LNCAP (cell line): ENCODE measurements at regions not wholly inside any gene's neighbourhood (a gene's known extent, or its start where the extent isn't known, plus 50 kb on each side); places are given as distances from the start of the nearest gene placed in this dataset.

Experiments
- TF ChIP-seq, protein P1 (sequence below): fragments of 450-650 bp; IDR thresholded peaks from 2 replicates; pipeline ENCODE4 v1.5.1; 2017; ENCODE audit warnings: mild to moderate bottlenecking

DNA sequence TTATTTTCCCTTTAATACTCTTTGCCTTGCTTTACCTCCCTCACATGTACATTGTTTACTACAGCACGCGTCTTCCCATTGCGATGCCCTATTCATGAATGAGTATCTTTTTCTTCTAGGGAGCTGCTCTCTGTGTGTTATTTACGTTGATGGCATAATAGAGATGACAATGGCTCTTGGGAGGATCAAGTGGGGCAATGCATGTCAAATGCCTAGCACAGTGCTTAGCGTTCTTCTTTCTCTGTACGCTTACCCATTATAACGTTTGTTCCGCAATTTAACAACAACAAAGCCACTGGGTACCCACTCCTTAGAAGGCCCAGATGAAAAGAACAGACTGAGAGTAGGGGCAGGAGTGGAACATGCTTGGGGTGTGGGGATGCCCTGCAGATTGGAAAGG is 271.6 kb upstream of the TNRC6C start:
- TF ChIP-seq, protein P1, sequence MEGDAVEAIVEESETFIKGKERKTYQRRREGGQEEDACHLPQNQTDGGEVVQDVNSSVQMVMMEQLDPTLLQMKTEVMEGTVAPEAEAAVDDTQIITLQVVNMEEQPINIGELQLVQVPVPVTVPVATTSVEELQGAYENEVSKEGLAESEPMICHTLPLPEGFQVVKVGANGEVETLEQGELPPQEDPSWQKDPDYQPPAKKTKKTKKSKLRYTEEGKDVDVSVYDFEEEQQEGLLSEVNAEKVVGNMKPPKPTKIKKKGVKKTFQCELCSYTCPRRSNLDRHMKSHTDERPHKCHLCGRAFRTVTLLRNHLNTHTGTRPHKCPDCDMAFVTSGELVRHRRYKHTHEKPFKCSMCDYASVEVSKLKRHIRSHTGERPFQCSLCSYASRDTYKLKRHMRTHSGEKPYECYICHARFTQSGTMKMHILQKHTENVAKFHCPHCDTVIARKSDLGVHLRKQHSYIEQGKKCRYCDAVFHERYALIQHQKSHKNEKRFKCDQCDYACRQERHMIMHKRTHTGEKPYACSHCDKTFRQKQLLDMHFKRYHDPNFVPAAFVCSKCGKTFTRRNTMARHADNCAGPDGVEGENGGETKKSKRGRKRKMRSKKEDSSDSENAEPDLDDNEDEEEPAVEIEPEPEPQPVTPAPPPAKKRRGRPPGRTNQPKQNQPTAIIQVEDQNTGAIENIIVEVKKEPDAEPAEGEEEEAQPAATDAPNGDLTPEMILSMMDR, result no peak

DNA sequence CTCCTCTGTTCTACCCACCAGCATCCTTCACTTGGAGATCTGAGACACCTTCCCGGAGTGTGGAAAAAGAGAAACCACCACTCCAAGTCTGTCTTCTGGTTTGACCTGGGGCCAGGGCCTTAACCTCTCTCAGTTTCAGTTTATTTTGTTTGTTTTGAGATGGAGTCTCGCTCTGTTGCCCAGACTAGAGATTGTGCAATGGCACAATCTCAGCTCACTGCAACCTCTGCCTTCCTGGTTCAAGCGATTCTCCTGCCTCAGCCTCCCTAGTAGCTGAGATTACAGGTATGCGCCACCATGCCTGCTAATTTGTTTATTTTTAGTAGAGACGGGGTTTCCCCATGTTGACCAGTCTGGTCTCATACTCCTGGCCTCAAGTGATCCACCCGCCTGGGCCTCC is 271.1 kb upstream of the TNRC6C start:
- TF ChIP-seq, protein P1, result no peak

DNA sequence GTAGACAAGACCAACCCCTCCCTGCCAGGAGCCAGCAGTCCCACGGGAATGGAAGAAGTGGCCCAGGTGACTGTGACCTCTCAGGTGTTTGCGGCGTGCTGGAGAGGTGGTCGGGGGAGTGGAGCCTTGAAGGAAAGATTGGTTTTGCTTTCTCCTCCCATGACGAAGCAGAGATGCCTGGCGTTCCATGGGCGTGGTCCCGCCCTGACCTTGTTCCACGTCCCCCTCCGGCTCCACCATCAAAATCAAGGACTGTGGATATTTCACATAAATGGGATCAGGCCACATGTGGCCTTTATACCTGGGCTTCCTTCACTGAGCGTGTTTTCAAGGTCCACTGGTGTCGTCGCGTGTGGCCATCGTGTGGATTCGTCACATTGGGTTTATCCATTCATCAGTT is 270.6 kb upstream of the TNRC6C start:
- TF ChIP-seq, protein P1, result no peak

DNA sequence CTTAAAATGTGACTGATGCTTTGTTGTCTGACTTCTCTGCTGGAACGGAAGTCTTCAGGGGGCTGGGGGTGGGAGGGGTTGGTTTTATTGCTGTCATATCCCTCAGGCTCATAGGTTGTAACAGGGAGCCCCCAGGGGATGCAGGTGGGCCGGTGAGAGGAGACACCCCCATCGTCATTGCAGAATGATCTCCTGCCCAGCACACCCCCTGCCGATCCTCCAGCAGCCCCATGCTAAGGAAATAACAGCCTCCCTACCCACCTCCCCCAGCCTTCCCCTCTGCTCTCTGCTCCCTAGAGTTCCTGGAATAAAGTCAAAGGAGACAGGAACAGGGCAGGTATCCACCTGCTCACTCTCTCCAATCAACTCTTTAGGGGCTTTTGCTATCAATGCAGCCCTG is 270.1 kb upstream of the TNRC6C start:
- TF ChIP-seq, protein P1, result no peak

DNA sequence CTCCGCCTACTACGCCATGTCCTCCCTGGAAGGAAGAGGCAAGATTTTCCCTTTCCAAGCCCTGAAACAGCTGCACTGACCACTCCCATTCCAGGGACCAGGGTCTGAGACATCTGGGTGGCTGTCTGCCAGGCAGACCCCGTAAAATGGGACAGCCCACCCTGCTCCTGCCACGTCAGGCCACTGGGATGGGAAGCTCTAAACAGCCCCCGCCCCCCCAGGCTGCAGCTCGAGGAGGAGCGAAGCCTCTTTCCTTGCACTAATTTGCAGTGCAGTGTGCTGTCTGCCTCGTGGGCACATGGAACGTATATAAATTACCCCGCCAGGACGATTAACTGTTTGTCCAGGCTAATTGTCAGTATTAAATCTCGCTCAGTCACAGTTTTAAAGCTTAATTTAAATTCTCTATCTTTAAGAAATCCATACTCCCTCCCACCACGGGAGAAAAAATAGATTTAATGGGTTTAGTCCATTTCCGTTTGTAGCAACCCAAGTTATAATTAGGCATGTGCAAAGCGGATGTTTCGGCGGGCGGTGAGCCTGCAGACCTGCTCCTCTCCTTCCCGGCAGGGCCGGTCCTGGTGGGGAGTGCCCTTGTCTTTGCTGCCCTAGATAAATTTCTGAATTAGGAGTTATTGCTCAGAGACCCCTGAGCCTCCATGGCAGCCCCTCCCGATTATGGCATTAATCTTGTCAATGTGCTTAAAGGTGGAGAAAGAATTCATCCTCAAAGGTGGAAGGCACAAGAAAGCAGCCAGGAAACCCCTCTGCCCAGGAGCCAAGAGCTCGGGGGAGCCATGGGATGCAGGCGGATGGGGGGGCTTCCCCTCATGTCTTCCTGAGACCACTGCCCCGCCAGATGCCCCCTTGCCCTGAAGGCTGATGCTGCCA is 268.0 kb upstream of the TNRC6C start:
- TF ChIP-seq, protein P1, result no peak

DNA sequence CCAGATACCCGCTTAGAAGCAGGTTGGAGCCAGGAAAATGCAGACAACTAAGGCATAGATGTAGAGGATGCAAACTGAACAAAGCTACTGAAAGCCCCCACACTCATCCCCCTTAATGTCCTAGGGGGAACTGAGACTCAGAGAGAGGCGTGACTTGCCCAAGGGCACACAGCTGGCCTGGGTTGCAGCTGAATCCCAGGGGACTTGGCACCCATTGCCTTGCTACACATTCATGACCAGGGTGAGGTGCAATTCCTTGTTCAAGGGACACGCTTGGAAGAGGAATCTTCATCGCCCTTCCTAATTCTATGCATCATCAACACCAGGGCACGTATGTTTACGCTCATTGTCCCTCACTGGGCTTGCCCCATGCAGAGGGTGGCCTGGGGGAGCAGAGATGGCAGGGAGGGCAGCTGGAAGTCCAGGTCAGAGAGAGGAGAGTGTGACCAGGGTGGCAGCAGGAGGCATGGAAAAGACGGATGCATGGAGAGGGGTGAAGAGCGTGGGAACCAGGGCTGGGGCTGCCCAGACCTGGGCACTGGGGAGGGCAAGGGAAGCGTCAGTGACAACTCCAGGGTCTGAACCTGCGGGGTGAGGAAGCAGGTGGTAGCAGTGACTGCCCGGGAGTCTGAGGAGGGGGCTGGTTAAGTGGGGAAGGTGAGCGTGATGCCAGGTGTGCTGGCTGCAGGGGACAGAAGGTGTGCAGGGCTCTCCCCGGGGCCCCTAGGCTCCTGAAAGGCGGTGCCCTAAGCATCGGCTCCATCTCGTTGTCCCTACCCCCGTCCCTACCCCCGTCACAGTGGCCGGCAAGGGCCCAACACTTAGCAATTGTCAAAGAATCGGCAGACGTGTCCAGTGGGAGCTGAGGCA is 267.1 kb upstream of the TNRC6C start:
- TF ChIP-seq, protein P1, result no peak

DNA sequence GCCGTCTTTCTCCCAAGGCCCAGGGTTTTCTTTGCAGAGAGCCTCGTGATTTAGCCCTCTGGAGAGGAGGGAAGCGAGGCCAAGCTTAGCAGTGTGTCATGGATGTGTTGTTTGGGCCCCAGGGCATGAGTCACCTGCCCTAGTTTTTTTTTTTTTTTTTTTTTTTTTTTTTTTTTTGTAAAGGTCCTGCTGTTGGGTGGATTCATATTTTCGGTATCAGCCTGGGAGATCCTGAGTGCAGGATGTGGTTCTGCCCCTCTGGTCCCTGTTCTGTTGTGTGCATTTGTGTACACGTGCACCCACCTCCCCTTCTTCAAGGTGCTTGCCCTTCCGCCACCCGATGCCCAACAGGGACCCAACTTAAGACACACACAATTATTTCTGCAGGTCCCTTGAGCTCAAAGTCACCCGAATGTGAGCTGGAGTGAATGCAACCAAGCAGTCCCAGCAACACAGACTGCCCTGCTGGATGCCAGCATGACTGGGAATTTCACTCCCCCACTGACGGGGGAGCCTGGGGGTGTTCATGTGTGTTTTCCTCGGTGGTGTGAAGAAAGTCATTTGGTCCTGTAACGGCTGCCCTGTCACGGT is 265.8 kb upstream of the TNRC6C start:
- TF ChIP-seq, protein P1, result no peak
